PC-3 (cell line): ENCODE measurements at regions not wholly inside any gene's neighbourhood (a gene's known extent, or its start where the extent isn't known, plus 50 kb on each side); places are given as distances from the start of the nearest gene placed in this dataset.

Experiments
- ATAC-seq: fragments of 200-7000 bp; cut with Tn5 transposase; 2 replicates; pipeline ENCODE4 v1.9.1; 2020; ENCODE audit warnings: mild to moderate bottlenecking, moderate library complexity
- BruUV-seq: library from RNA; stranded (reverse); fragments of 400-500 nt; replicated peaks from 2 replicates; lab custom pipeline; 2021; lab: Mats Ljungman, UMichigan
- CTCF ChIA-PET: fragments of 300-600 bp; sonication (Branson Sonifier 250); formaldehyde crosslinking; loops from one replicate; lab custom pipeline; 2022; ENCODE audit warnings: antibody characterized with exemption; lab: Charles Lee
- POLR2A ChIA-PET: fragments of 300-600 bp; sonication (Branson Sonifier 250); formaldehyde crosslinking; loops from one replicate; lab custom pipeline; 2022; ENCODE audit warnings: antibody characterized with exemption; ENCODE audit not compliant: unreplicated experiment; lab: Charles Lee
- DNase-seq: peaks from one replicate; pipeline ENCODE4 v3.0.0-alpha.2; 2015
- H2AFZ ChIP-seq: fragments of 300-600 bp; sonication (generic); 2 replicates; pipeline ENCODE4 v1.6.0; 2016; ENCODE audit warnings: antibody characterized with exemption, low read length
- H3F3A ChIP-seq: fragments of 300-600 bp; sonication (generic); one replicate; pipeline ENCODE4 v1.6.0; 2017; ENCODE audit warnings: antibody characterized with exemption, low read length, control low read depth, mild to moderate bottlenecking; ENCODE audit not compliant: unreplicated experiment
- H3K27ac ChIP-seq: fragments of 300-600 bp; sonication (generic); 2 replicates; pipeline ENCODE4 v1.5.1; 2016; ENCODE audit warnings: mild to moderate bottlenecking, low read length
- H3K27me3 ChIP-seq: fragments of 300-600 bp; sonication (generic); 2 replicates; pipeline ENCODE4 v1.6.1; 2016; ENCODE audit warnings: low read length, mixed read lengths
- H3K36me3 ChIP-seq: fragments of 300-600 bp; sonication (generic); 2 replicates; pipeline ENCODE4 v1.6.1; 2016; ENCODE audit warnings: low read depth, mixed run types, low read length, mixed read lengths
- H3K4me1 ChIP-seq: fragments of 300-600 bp; sonication (generic); 2 replicates; pipeline ENCODE4 v1.5.1; 2016; ENCODE audit warnings: low read length; ENCODE audit not compliant: insufficient read depth
- H3K4me2 ChIP-seq: fragments of 300-600 bp; sonication (generic); 2 replicates; pipeline ENCODE4 v1.6.0; 2016; ENCODE audit warnings: low read length
- H3K4me3 ChIP-seq: fragments of 300-600 bp; sonication (generic); 2 replicates; pipeline ENCODE4 v1.5.1; 2016; ENCODE audit warnings: mild to moderate bottlenecking, low read length, mixed read lengths
- H3K79me2 ChIP-seq: fragments of 300-600 bp; sonication (generic); 2 replicates; pipeline ENCODE4 v1.6.1; 2017; ENCODE audit warnings: low read length, mixed read lengths
- H3K9ac ChIP-seq: fragments of 300-600 bp; sonication (generic); 2 replicates; pipeline ENCODE4 v1.6.0; 2016; ENCODE audit warnings: mild to moderate bottlenecking, low read length
- H3K9me2 ChIP-seq: fragments of 300-600 bp; sonication (generic); replicated peaks from 2 replicates; pipeline ENCODE4 v1.6.1; 2016; ENCODE audit warnings: mixed run types, low read length, mixed read lengths
- H3K9me3 ChIP-seq: fragments of 300-600 bp; sonication (generic); 2 replicates; pipeline ENCODE4 v1.6.1; 2016; ENCODE audit warnings: low read length, mixed read lengths
- H4K20me1 ChIP-seq: fragments of 300-600 bp; sonication (generic); 2 replicates; pipeline ENCODE4 v1.6.1; 2016; ENCODE audit warnings: low read length, mixed read lengths
- CTCF ChIP-seq: fragments of 300-600 bp; sonication (generic); conservative IDR thresholded peaks from 2 replicates; pipeline ENCODE4 v1.5.1; 2017; ENCODE audit warnings: antibody characterized with exemption, low read depth, mild to moderate bottlenecking, low read length
- EZH2 ChIP-seq: fragments of 300-600 bp; sonication (generic); IDR thresholded peaks from one replicate; pipeline ENCODE4 v1.6.1; 2017; ENCODE audit warnings: antibody characterized with exemption, mild to moderate bottlenecking, low read length; ENCODE audit not compliant: unreplicated experiment
- EZH2phosphoT487 ChIP-seq: fragments of 300-600 bp; sonication (generic); IDR thresholded peaks from 2 replicates; pipeline ENCODE4 v1.6.1; 2018; ENCODE audit warnings: mild to moderate bottlenecking, antibody characterized with exemption, low read length, borderline replicate concordance
- intact Hi-C: fragments of 100-400 bp; cut with micrococcal nuclease; formaldehyde crosslinking; loops from 2 replicates; pipeline ENCODE4 v1.9.0; 2023

DNA sequence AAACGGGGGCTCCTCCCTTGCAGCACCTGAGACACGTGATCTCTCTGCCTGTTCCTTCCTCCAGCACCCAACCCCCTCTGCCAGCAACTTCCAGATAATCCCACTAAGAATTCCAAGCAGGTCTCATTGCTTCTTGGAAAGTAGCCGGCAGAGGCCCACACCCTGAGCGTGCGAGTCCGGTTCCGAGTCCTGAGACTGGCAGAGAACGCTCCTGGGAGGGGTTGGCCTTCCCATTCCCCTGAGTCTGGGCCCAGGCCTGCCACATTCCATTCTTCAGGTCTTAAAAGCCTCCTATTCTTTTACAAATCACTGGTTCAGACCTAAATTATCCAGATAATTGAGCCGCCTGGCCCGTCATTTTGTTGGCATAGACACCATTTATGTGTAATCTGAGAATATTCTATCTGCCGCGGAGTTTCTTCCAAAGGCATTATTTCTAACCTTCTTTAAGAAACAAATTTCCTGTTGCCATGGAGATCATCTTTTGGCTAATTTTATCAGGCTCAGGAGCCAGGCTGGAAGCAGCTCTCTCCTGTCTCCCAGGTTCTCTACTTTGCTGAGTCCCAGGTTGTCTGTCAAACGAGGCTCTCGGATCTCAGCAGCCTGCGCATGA is 165.4 kb downstream of the MYCN start:
- no peak overlapping the region for H2AFZ ChIP-seq
- ChIA-PET POLR2A (no interaction called here), CTCF (no interaction called here)
- no peaks in the 10 kb centered on the region for H3F3A ChIP-seq
- BruUV-seq = no TSS peak
- TF ChIP-seq EZH2phosphoT487 (no peak), EZH2 (no peak), CTCF (no peak)
- H3K9me3 ChIP-seq = no peaks in the 10 kb centered on the region
- no peaks in the 10 kb centered on the region for H3K36me3 ChIP-seq
- H3K27me3 ChIP-seq = peaks cover 3% of the 10 kb centered on the region; the same call in 1 of the 2 replicates
- DNase-seq (no peak), ATAC-seq (no peak)
- no peak overlapping the region for H3K9ac ChIP-seq
- no peaks in the 10 kb centered on the region for H3K9me2 ChIP-seq
- no peaks in the 10 kb centered on the region for H3K4me1 ChIP-seq
- intact Hi-C loops = no loop called here
- no peak overlapping the region for H3K27ac ChIP-seq
- H3K4me3 ChIP-seq = no peak overlapping the region
- H3K79me2 ChIP-seq = no peaks in the 10 kb centered on the region
- H3K4me2 ChIP-seq = no peak overlapping the region
- H4K20me1 ChIP-seq = no peaks in the 10 kb centered on the region

- intact Hi-C loops = no loop called here
- H3K27ac ChIP-seq = no peak overlapping the region
- H3K27me3 ChIP-seq = peaks cover 3% of the 10 kb centered on the region; the same call in 1 of the 2 replicates
- no TSS peak for BruUV-seq
- H3K4me3 ChIP-seq = no peak overlapping the region
- H3K36me3 ChIP-seq = no peaks in the 10 kb centered on the region
- CTCF ChIA-PET = no interaction called here
- H3K9me3 ChIP-seq = no peaks in the 10 kb centered on the region
- no peaks in the 10 kb centered on the region for H3K9me2 ChIP-seq
- H2AFZ ChIP-seq = no peak overlapping the region
- H3K79me2 ChIP-seq = no peaks in the 10 kb centered on the region
- no peaks in the 10 kb centered on the region for H3F3A ChIP-seq
- POLR2A ChIA-PET = no interaction called here
- TF ChIP-seq CTCF (no peak), EZH2 (no peak), EZH2phosphoT487 (no peak)
- ATAC-seq = no peak
- H3K9ac ChIP-seq = no peak overlapping the region
- no peaks in the 10 kb centered on the region for H4K20me1 ChIP-seq
- no peak overlapping the region for H3K4me2 ChIP-seq
- DNase-seq = no peak
- no peaks in the 10 kb centered on the region for H3K4me1 ChIP-seq
Observed at GRCh38 chr2:16104949-16105668, 164.8 kb downstream of the MYCN start.
